IPS-NIHi11 (cell line): ENCODE measurements at regions not wholly inside any gene's neighbourhood (a gene's known extent, or its start where the extent isn't known, plus 50 kb on each side); places are given as distances from the start of the nearest gene placed in this dataset.
"Not testable (repeated sequence)": the region's sequence is repeated elsewhere in the genome, so short reads cannot be mapped to it uniquely, and the experiment has no call there.

Experiments used
- DNase-seq: peaks from one replicate; pipeline ENCODE4 v3.0.0; 2012; ENCODE audit warnings: mixed read lengths, low spot score

DNA sequence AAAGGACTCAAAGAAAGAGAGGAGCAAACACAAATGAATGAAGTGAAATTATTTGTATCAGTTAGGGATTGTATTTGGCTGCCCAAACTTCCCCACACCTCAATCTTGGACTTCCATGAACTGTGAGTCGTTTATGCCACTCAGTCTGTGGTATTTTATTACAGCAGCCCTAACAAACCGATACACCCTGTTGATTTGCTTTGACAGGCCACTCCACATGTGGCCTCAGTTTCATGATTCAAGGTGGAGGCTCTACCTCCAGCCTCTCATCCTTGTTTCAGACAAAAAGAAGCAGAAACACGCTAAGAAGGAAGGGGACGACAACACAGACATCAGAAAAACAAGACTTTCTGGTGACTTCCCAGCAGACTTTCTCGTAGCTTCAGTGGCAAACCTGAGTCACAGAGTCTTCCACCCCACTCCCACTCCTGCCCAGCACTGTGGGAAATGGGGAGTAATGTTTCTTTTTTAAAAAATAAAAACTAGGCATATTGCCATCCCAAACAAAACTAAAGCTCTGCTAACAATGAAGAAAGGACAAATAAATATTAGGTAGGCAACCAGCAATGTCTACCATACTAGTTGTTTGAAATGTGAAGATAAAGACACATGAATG lies 52.2 kb upstream of the ABCA1 start:
- no peak for DNase-seq

- DNase-seq = no peak
Measured at GRCh38 chr9:104981543-104982129, 53.7 kb upstream of the ABCA1 start.

DNA sequence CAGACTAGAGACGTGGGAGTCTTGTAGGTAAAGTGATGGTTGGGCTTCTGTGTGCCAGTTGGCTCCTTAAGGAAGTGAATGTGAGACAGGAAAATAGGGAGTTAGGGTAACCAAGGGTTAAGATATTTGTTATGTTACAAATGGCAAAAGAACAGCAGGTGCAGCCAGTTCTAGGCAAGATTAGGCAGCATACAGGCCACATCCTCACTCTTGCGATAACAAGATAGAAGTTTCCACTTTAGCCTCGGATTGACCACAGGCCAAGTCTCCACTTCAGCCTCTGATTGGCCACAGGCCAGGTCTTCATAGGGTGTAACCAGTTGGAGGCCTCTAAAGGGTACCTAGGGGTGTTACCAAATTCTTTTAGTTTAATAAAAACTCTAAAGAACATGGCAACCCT lies 54.6 kb upstream of the ABCA1 start:
- no peak for DNase-seq

- DNase-seq = no peak
Measured at GRCh38 chr9:104983491-104983890, 55.5 kb upstream of the ABCA1 start.

GRCh38 chr9:104984121-104984520 lies 56.2 kb upstream of the ABCA1 start:
- DNase-seq = no peak

DNA sequence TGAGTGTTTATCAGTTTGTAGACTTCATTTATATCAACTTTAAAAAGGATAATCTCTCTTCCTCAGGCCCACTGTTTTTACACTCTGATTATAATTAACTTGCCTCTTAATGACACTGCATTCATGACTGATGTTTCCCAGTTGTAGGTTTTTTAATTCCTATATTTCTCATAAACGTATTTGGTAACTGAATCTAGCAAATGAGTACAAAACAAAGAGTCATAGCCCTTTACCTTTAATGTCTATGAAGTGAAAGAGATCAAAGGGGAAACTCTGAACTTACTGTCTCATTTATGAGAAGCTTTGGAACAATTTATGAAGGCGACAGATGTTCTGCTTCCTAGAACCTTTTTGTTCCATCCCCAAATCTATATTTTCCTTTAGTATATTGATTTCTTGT lies 56.6 kb upstream of the ABCA1 start:
- no peak for DNase-seq

DNA sequence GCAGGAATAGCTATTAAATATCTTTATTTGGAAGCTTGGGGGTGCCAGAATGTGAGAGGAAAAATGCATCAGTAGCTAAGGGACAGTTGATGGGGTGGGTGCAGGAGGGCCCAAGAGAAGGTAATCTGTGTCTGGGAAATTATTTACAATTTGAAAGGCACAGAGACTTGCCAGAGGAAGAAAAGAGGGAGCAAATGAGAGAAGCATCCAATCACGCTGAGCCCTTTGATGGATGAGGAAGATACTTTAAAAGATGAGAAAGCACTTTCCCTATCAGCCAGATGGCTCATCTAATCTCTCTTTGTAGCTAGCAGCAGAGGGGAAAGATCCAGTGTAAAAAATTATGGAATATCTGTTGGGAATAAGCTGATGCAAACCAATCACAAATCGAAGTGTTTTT lies 57.0 kb upstream of the ABCA1 start:
- no peak for DNase-seq

DNA sequence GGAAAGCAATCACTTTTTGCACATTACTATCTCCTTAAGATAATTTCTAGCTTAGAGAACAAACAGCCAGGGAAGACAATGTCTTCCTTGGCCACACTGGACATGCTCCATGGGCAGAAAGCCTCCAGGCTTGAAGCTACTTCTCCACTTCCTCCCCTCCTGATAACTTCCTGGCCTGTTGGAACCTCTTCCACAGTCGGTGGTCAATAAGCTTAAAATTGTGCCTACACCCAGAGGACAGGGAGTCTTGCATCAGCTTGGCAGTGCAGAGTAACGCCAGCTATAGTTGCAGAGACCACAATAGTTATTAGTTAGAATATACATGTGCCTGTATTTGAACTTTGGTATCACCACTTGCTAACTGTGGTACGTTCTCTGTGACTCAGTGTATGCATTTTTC lies 58.1 kb upstream of the ABCA1 start:
- no peak for DNase-seq

GRCh38 chr9:104987743-104988142 lies 59.8 kb upstream of the ABCA1 start:
- no peak for DNase-seq

DNA sequence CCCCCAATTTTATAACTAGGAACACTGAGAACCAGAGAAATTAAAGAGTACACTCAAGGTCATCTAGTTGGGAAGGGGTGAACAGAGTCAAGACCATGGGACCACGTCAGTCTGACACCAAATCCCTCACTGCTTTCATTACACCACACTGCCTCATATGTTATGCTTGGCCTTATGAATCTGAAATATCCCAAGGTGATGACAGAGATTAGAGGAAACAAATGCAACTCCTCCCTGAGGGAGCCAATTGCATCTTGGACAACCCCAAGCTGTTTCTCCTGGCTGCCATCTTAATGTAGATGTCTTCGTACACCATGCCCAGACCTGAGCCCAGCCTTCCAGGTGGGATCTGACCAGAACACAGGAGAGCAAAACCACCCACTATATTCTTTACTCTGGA lies 60.6 kb upstream of the ABCA1 start:
- no peak for DNase-seq

GRCh38 chr9:104991144-104991953 lies 63.4 kb upstream of the ABCA1 start:
- DNase-seq = peak; percentile 78

GRCh38 chr9:104992659-104993058 lies 64.7 kb upstream of the ABCA1 start:
- DNase-seq = no peak

DNA sequence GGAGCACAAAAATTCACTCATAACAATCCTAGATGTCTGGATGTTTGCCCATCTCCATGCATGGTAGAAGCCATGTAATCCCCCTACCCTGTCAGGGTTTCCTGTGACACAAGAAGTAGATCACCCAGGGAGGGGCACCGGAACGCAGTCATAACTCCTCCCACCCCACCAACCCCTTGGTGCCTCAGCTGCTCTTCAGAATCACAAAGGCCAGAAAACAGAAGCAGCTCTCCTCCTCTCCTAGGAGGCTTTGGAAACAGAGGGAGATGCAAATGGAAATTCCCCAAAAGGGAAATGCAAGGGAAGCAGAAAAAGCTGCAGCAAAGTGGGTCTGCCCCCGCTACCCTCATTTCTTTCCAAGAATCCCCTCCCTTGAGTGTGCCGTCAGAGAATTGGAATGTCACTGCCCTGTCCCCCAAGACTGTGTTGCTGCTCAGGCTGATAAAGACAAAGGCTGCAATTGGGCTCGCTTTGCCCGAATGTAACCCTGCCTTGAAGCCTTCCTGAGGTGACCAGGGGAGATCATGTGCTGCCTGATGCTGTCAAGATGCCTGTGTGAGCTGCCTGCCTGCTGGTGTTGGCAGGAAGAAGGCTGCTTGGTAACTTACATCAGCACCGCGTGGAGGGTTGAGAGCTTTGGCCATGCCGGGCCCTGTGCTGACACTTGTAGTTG lies 65.5 kb upstream of the ABCA1 start:
- DNase-seq = peak; percentile 65

DNA sequence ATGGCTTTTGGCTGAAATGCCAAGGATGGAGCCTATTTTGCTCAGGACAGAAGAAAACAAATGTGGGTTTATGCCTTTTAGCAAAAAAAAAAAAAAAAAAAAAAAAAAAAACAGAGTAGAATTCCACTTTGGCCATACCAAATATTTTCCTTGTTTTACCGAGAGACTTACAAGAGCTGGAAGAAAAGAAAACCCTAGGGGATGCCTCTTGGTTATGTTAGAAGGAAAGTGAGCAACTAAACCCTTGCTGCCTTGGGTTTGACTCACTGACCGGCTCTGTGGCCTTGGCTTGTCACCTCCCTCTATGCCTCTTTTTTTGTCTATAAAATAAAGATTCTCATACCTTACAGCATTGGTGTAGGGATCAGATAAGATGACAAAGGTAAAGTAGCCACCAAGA lies 69.6 kb upstream of the ABCA1 start:
- DNase-seq = no peak

- DNase-seq = no peak
Measured at GRCh38 chr9:104999136-104999535, 71.2 kb upstream of the ABCA1 start.

GRCh38 chr9:105000529-105000928 lies 72.6 kb upstream of the ABCA1 start:
- not testable (repeated sequence) for DNase-seq

- DNase-seq = no peak
Measured at GRCh38 chr9:105004466-105005090, 76.6 kb upstream of the ABCA1 start.

- DNase-seq = no peak
Measured at GRCh38 chr9:105005186-105005585, 77.2 kb upstream of the ABCA1 start.

- DNase-seq = no peak
Measured at GRCh38 chr9:105006514-105006913, 78.6 kb upstream of the ABCA1 start.

DNA sequence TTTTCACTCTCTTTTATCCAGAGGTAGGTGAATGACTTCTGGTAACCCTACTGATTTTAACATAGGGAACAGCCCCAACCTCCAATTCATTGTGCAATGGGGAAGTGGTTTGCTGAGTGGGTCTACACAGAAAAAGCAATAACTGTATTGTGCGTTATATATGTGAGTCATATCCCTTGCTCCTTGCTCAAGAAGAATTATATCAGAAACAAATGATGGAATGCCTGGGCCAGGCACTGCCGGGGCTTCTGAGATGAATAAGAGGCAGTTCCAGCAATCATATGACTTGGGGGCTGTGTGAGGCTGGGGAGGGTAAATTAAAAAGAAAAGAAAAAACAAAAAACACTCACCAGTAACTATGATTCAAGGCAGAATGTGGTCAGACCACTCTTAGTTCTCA lies 79.2 kb upstream of the ABCA1 start:
- DNase-seq = no peak

GRCh38 chr9:105010089-105010488 lies 82.1 kb upstream of the ABCA1 start:
- DNase-seq = not testable (repeated sequence)

- no peak for DNase-seq
Measured at GRCh38 chr9:105021917-105022316, 94.0 kb upstream of the ABCA1 start.
